GM23338 (cell line): ENCODE measurements at regions not wholly inside any gene's neighbourhood (a gene's known extent, or its start where the extent isn't known, plus 50 kb on each side); places are given as distances from the start of the nearest gene placed in this dataset.

Experiments used
- ATAC-seq: fragments of 200-7000 bp; cut with Tn5 transposase; 3 replicates; pipeline ENCODE4 v1.9.1; 2020
- DNase-seq: peaks from one replicate; pipeline ENCODE4 v3.0.0-alpha.2; 2015; ENCODE audit warnings: low spot score
- H2AFZ ChIP-seq: fragments of 200-600 bp; sonication (generic); 2 replicates; pipeline ENCODE4 v1.8.0; 2016; ENCODE audit warnings: antibody characterized with exemption, mild to moderate bottlenecking, moderate library complexity
- H3F3A ChIP-seq: fragments of 200-600 bp; sonication (generic); replicated peaks from 2 replicates; pipeline ENCODE4 v1.8.0; 2017; ENCODE audit warnings: antibody characterized with exemption, mixed run types, low read depth
- H3K27ac ChIP-seq: fragments of 200-600 bp; sonication (generic); 2 replicates; pipeline ENCODE4 v1.6.1; 2016; ENCODE audit warnings: low read depth
- H3K27me3 ChIP-seq: fragments of 200-600 bp; sonication (generic); 2 replicates; pipeline ENCODE4 v1.8.0; 2016; ENCODE audit warnings: mild to moderate bottlenecking, mixed run types, moderate library complexity; ENCODE audit not compliant: insufficient read depth
- H3K36me3 ChIP-seq: fragments of 200-600 bp; sonication (generic); 2 replicates; pipeline ENCODE4 v1.8.0; 2016; ENCODE audit warnings: mild to moderate bottlenecking; ENCODE audit not compliant: insufficient read depth
- H3K4me1 ChIP-seq: fragments of 200-600 bp; sonication (generic); 2 replicates; pipeline ENCODE4 v1.8.0; 2016; ENCODE audit warnings: mild to moderate bottlenecking, moderate library complexity; ENCODE audit not compliant: insufficient read depth
- H3K4me2 ChIP-seq: fragments of 200-600 bp; sonication (generic); 2 replicates; pipeline ENCODE4 v1.7.1; 2017; ENCODE audit warnings: mixed run types
- H3K4me3 ChIP-seq: fragments of 200-600 bp; sonication (generic); 2 replicates; pipeline ENCODE4 v1.6.1; 2016; ENCODE audit warnings: mixed run types
- H3K79me2 ChIP-seq: fragments of 200-600 bp; sonication (generic); replicated peaks from 2 replicates; pipeline ENCODE4 v1.8.0; 2017; ENCODE audit warnings: mild to moderate bottlenecking; ENCODE audit not compliant: insufficient read depth
- H3K9me2 ChIP-seq: fragments of 200-600 bp; sonication (generic); 2 replicates; pipeline ENCODE4 v1.8.0; 2017; ENCODE audit not compliant: insufficient read depth
- H4K20me1 ChIP-seq: fragments of 200-600 bp; sonication (generic); replicated peaks from 2 replicates; pipeline ENCODE4 v1.8.0; 2017; ENCODE audit warnings: mild to moderate bottlenecking; ENCODE audit not compliant: insufficient read depth
- H3K27ac Mint-ChIP-seq: 2 replicates; pipeline ENCODE4 v1.8.0; 2020; ENCODE audit warnings: inconsistent platforms, mild to moderate bottlenecking, moderate library complexity, mixed read lengths
- H3K27me3 Mint-ChIP-seq: 3 replicates; pipeline ENCODE4 v1.8.0; 2022; ENCODE audit warnings: low read depth, mild to moderate bottlenecking, moderate library complexity, mixed read lengths, inconsistent platforms; ENCODE audit not compliant: insufficient read depth, poor library complexity
- H3K36me3 Mint-ChIP-seq: 3 replicates; pipeline ENCODE4 v1.8.0; 2021; ENCODE audit warnings: low read depth, mild to moderate bottlenecking, inconsistent platforms, moderate library complexity, mixed read lengths
- H3K4me1 Mint-ChIP-seq: 3 replicates; pipeline ENCODE4 v1.8.0; 2020; ENCODE audit warnings: mild to moderate bottlenecking, inconsistent platforms, mixed read lengths
- H3K4me3 Mint-ChIP-seq: 3 replicates; pipeline ENCODE4 v1.8.0; 2021; ENCODE audit warnings: moderate library complexity, mild to moderate bottlenecking, inconsistent platforms, mixed read lengths
- H3K9me3 Mint-ChIP-seq: 3 replicates; pipeline ENCODE4 v1.8.0; 2020; ENCODE audit warnings: moderate library complexity, mild to moderate bottlenecking, inconsistent platforms, mixed read lengths
- CTCF ChIP-seq, 2 experiments: fragments of 200-600 bp in 1 of 2; sonication (generic) in 1 of 2; conservative IDR thresholded peaks; 2 replicates each; pipeline versions ENCODE4 v1.5.1 to v1.6.1; 2016 to 2017; ENCODE audit warnings: antibody characterized with exemption in 2 of 2, low read depth in 2 of 2, mild to moderate bottlenecking in 2 of 2, moderate library complexity in 1 of 2
- ETS1 ChIP-seq: IDR thresholded peaks from 2 replicates; pipeline ENCODE4 v1.6.1; 2016; ENCODE audit warnings: antibody characterized with exemption
- EZH2 ChIP-seq: fragments of 200-600 bp; sonication (generic); IDR thresholded peaks from one replicate; pipeline ENCODE4 v1.8.0; 2017; ENCODE audit warnings: antibody characterized with exemption, mild to moderate bottlenecking, low read depth; ENCODE audit not compliant: unreplicated experiment
- EZH2phosphoT487 ChIP-seq: fragments of 200-600 bp; sonication (generic); IDR thresholded peaks from one replicate; pipeline ENCODE4 v1.8.1; 2018; ENCODE audit warnings: antibody characterized with exemption; ENCODE audit not compliant: unreplicated experiment
- REST ChIP-seq: IDR thresholded peaks from one replicate; pipeline ENCODE4 v1.6.1; 2018; ENCODE audit warnings: antibody characterized with exemption; ENCODE audit not compliant: unreplicated experiment
- STAT1 ChIP-seq: IDR thresholded peaks from one replicate; pipeline ENCODE4 v1.6.1; 2016; ENCODE audit warnings: antibody characterized with exemption; ENCODE audit not compliant: unreplicated experiment
- ZNF462 ChIP-seq: fragments of 250-450 bp; sonication (Bioruptor Pico); IDR thresholded peaks from 2 replicates; pipeline ENCODE4 v1.5.0; 2020; ENCODE audit warnings: mild to moderate bottlenecking, moderate library complexity

DNA sequence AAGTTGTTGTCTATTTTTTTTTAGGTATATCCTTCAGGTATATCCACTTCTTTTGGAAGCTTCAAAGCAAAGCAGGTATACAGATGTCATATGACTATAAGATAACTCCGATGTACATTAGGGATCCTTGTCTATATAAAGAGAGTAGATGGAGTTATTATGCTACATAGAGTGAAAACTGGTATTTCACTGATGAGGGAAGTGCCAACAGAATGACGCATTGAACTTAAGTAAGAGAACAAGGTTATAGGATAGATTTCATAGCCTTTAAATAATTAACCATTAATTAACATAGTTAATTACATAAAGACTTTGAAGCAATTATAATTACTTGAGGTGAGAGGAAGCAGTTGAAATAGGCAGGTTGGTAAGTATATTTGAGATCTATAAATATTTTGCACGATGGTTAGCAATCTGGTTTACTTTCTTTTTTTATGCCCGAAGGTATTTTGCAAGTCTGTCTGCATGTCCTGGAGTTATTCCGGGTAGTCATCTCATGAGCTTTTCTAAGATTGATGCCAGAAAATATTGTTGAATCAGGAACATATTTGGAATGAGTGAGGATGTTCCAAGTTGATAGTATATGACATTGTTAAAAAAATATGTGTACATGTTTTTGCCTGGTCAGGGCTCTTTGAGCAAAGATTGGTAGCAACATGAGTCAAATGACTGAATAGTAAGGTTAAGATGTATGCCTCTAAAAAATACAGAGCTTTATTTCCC lies 299.5 kb upstream of the KCNMB2 start:
- Mint-ChIP-seq H3K4me1 (peaks cover 43% of the 10 kb centered on the region), H3K9me3 (peaks cover 20% of the 10 kb centered on the region), H3K27me3 (no peaks in the 10 kb centered on the region), H3K4me3 (no peak overlapping the region), H3K36me3 (peaks cover 19% of the 10 kb centered on the region; the same call in 2 of the 3 replicates), H3K27ac (peak overlapping the region; percentile 92)
- TF ChIP-seq EZH2 (no peak), STAT1 (no peak), REST (no peak), ZNF462 (no peak), EZH2phosphoT487 (no peak), ETS1 (no peak), CTCF (conservative IDR thresholded peaks at IDR 0.05; ENCODE audit: low read depth in 2 of 2) (no peak)
- Histone ChIP-seq H3K9me2 (no peaks in the 10 kb centered on the region), H3K79me2 (no peaks in the 10 kb centered on the region), H3K4me3 (no peak overlapping the region), H3K4me2 (peak overlapping the region; percentile 6; the same call in 1 of the 2 replicates), H4K20me1 (no peaks in the 10 kb centered on the region), H3F3A (no peaks in the 10 kb centered on the region), H3K4me1 (peaks cover 52% of the 10 kb centered on the region), H3K27me3 (no peaks in the 10 kb centered on the region), H3K27ac (peak overlapping the region; percentile 91; the same call in 1 of the 2 replicates), H2AFZ (no peak overlapping the region), H3K36me3 (0 out of 2 replicates have a peak, but pooled peaks cover 5% of the 10 kb centered on the region)
- DNase-seq (no peak), ATAC-seq (no peak)
